Aorta (tissue), 5 donors: ENCODE measurements at regions not wholly inside any gene's neighbourhood (a gene's known extent, or its start where the extent isn't known, plus 50 kb on each side); places are given as distances from the start of the nearest gene placed in this dataset.

Experiments used
- ATAC-seq: fragments of 200-7000 bp; cut with Tn5 transposase; one replicate; pipeline ENCODE4 v1.9.1; 2022; ENCODE audit warnings: moderate library complexity; ENCODE audit not compliant: low FRiP score
- DNase-seq, 2 donors: peaks; one replicate each; pipeline ENCODE4 v3.0.0-alpha.2; 2020
- H3K27ac ChIP-seq, 2 donors: one replicate each; pipeline ENCODE4 v1.5.1; 2013; ENCODE audit warnings: low read length in 2 of 2, mild to moderate bottlenecking in 2 of 2, moderate library complexity in 2 of 2, control low read depth in 1 of 2, inconsistent platforms in 1 of 2, low read depth in 1 of 2
- H3K27me3 ChIP-seq, 2 donors: one replicate each; pipeline ENCODE4 v1.6.1; 2013; ENCODE audit warnings: control low read depth in 1 of 2, low read length in 1 of 2, mild to moderate bottlenecking in 1 of 2, moderate library complexity in 1 of 2; ENCODE audit not compliant: insufficient read depth in 2 of 2, control insufficient read depth in 1 of 2
- H3K36me3 ChIP-seq, 2 donors: one replicate each; pipeline ENCODE4 v1.6.1; 2013; ENCODE audit warnings: control low read depth in 1 of 2, low read length in 1 of 2, mild to moderate bottlenecking in 1 of 2; ENCODE audit not compliant: insufficient read depth in 2 of 2, control insufficient read depth in 1 of 2
- H3K4me1 ChIP-seq, 2 donors: one replicate each; pipeline ENCODE4 v1.6.1; 2013; ENCODE audit warnings: low read length in 2 of 2, control low read depth in 1 of 2, mild to moderate bottlenecking in 1 of 2, moderate library complexity in 1 of 2; ENCODE audit not compliant: insufficient read depth in 2 of 2, control insufficient read depth in 1 of 2
- H3K4me3 ChIP-seq, 2 donors: one replicate each; pipeline ENCODE4 v1.5.1; 2013; ENCODE audit warnings: low read length in 2 of 2, control low read depth in 1 of 2, mild to moderate bottlenecking in 1 of 2
- H3K9me3 ChIP-seq: one replicate; pipeline ENCODE4 v1.6.1; 2013; ENCODE audit warnings: mild to moderate bottlenecking, low read length; ENCODE audit not compliant: control insufficient read depth
- WGBS, 2 donors: extraction: QIAGEN DNeasy Blood & Tissue Kit; methylation state at CpG; one replicate each; pipeline ENCODE4 v1.1.7; 2013; 5-methylcytosine and 5-hydroxymethylcytosine counted together
- intact Hi-C, 2 donors: fragments of 100-400 bp; cut with DNase I; formaldehyde crosslinking; loops; one replicate each; pipeline versions ENCODE4 v1.14.2 to v1.15.0; 2022
- donor health status: healthy with polysubstance abuse.
- donor health status: Bipolar disorder and iron deficiency.
- donor health status: DM: no; HTN: no; CAD: no.
- donor health status: DM: no; HTN: no; CAD: no.
- donor health status: DM: yes; HTN: yes; CAD: no.

- Histone ChIP-seq H3K36me3 (no peaks in the 10 kb centered on the region), H3K4me3 (no peak overlapping the region), H3K4me1 (no peaks in the 10 kb centered on the region), H3K9me3 (no peaks in the 10 kb centered on the region), H3K27ac (no peak overlapping the region), H3K27me3 (no peaks in the 10 kb centered on the region)
- 81 to 86% methylated on average over 14 of the region's 14 CpGs for WGBS, 2 donors
- intact Hi-C loops: no loop called here
- no peak for ATAC-seq
- DNase-seq: no peak
Measured at GRCh38 chr20:23291575-23292240, 58.9 kb upstream of the NXT1 start.

- no peaks in the 10 kb centered on the region for H3K4me1 ChIP-seq
- DNase-seq: no peak
- H3K27me3 ChIP-seq: no peaks in the 10 kb centered on the region
- no peak for ATAC-seq
- intact Hi-C loops: no loop called here
- H3K4me3 ChIP-seq: no peak overlapping the region
- no peaks in the 10 kb centered on the region for H3K9me3 ChIP-seq
- WGBS, 2 donors: 84 to 89% methylated on average over 11 of the region's 11 CpGs
- H3K36me3 ChIP-seq: no peaks in the 10 kb centered on the region
- H3K27ac ChIP-seq: no peak overlapping the region
Measured at GRCh38 chr20:23290761-23291574, 59.6 kb upstream of the NXT1 start.

GRCh38 chr20:23289724-23290395 lies 60.7 kb upstream of the NXT1 start:
- H3K27ac ChIP-seq: no peak overlapping the region
- no peaks in the 10 kb centered on the region for H3K9me3 ChIP-seq
- ATAC-seq: no peak

GRCh38 chr20:23289249-23289648 lies 61.3 kb upstream of the NXT1 start:
- DNase-seq: no peak
- WGBS, 2 donors: 82 to 84% methylated on average over 7 of the region's 7 CpGs
- H3K36me3 ChIP-seq: no peaks in the 10 kb centered on the region
- no peak overlapping the region for H3K27ac ChIP-seq
- no peak for ATAC-seq
- no peak overlapping the region for H3K4me3 ChIP-seq
- no peaks in the 10 kb centered on the region for H3K27me3 ChIP-seq
- H3K4me1 ChIP-seq: no peaks in the 10 kb centered on the region
- H3K9me3 ChIP-seq: no peaks in the 10 kb centered on the region
- intact Hi-C loops: no loop called here

More at GRCh38 chr20:23289724-23290395, 60.7 kb upstream of the NXT1 start:
- 75 to 80% methylated on average over 7 of the region's 7 CpGs for WGBS, 2 donors
- Histone ChIP-seq H3K4me1 (no peaks in the 10 kb centered on the region), H3K27me3 (no peaks in the 10 kb centered on the region), H3K36me3 (no peaks in the 10 kb centered on the region), H3K4me3 (no peak overlapping the region)
- intact Hi-C loops: no loop called here
- DNase-seq: no peak

GRCh38 chr20:23287354-23288190 lies 63.0 kb upstream of the NXT1 start:
- Histone ChIP-seq H3K4me1 (no peaks in the 10 kb centered on the region), H3K4me3 (no peak overlapping the region), H3K27me3 (no peaks in the 10 kb centered on the region), H3K27ac (no peak overlapping the region), H3K9me3 (no peaks in the 10 kb centered on the region), H3K36me3 (no peaks in the 10 kb centered on the region)
- no peak for DNase-seq
- intact Hi-C loops: no loop called here
- no peak for ATAC-seq
- 89 to 90% methylated on average over 13 of the region's 13 CpGs for whole genome bisulfite sequencing, 2 donors

- 90 to 94% methylated on average over 8 of the region's 8 CpGs for WGBS, 2 donors
- no peak overlapping the region for H3K4me3 ChIP-seq
- no peak for ATAC-seq
- H3K36me3 ChIP-seq: no peaks in the 10 kb centered on the region
- no peaks in the 10 kb centered on the region for H3K9me3 ChIP-seq
- no peaks in the 10 kb centered on the region for H3K27me3 ChIP-seq
- no peak for DNase-seq
- no peaks in the 10 kb centered on the region for H3K4me1 ChIP-seq
- H3K27ac ChIP-seq: no peak overlapping the region
- intact Hi-C loops: no loop called here
Measured at GRCh38 chr20:23286346-23286745, 64.2 kb upstream of the NXT1 start.

GRCh38 chr20:23285536-23285935 lies 65.1 kb upstream of the NXT1 start:
- WGBS, 2 donors: 89 to 93% methylated on average over 2 of the region's 2 CpGs
- intact Hi-C loops: no loop called here
- ATAC-seq: no peak

GRCh38 chr20:23284009-23284408 lies 66.6 kb upstream of the NXT1 start:
- Histone ChIP-seq H3K9me3 (no peaks in the 10 kb centered on the region), H3K27me3 (no peaks in the 10 kb centered on the region), H3K4me1 (no peaks in the 10 kb centered on the region), H3K27ac (no peak overlapping the region), H3K4me3 (no peak overlapping the region), H3K36me3 (no peaks in the 10 kb centered on the region)
- DNase-seq (no peak), ATAC-seq (no peak)
- intact Hi-C loops: no loop called here
- whole genome bisulfite sequencing, 2 donors: 84 to 91% methylated on average over 2 of the region's 2 CpGs

More at GRCh38 chr20:23285536-23285935, 65.1 kb upstream of the NXT1 start:
- H3K27me3 ChIP-seq: no peaks in the 10 kb centered on the region
- no peaks in the 10 kb centered on the region for H3K9me3 ChIP-seq
- H3K27ac ChIP-seq: no peak overlapping the region
- H3K4me3 ChIP-seq: no peak overlapping the region
- no peaks in the 10 kb centered on the region for H3K4me1 ChIP-seq
- H3K36me3 ChIP-seq: no peaks in the 10 kb centered on the region
- DNase-seq: no peak
